Breast epithelium (tissue), 4 donors: ENCODE measurements at regions not wholly inside any gene's neighbourhood (a gene's known extent, or its start where the extent isn't known, plus 50 kb on each side); places are given as distances from the start of the nearest gene placed in this dataset.

Experiments used
- DNase-seq, 2 donors: peaks; one replicate each; pipeline ENCODE4 v3.0.0-alpha.2; 2019; ENCODE audit warnings: low spot score in 2 of 2
- H3K27ac ChIP-seq, 2 donors: fragments of 200-600 bp; sonication (generic) in 1 of 2; one replicate each; pipeline ENCODE4 v1.5.1; 2016 to 2019; ENCODE audit warnings: mild to moderate bottlenecking in 1 of 2
- H3K27me3 ChIP-seq, 2 donors: fragments of 200-600 bp; sonication (generic) in 1 of 2; one replicate each; pipeline versions ENCODE4 v1.5.1 to v1.6.0; 2017 to 2019; ENCODE audit warnings: control low read depth in 1 of 2, mild to moderate bottlenecking in 1 of 2
- H3K36me3 ChIP-seq: fragments of 200-600 bp; one replicate; pipeline ENCODE4 v1.5.1; 2019
- H3K4me1 ChIP-seq, 2 donors: fragments of 200-600 bp; sonication (generic); one replicate each; pipeline ENCODE4 v1.5.1; 2016 to 2019; ENCODE audit warnings: control low read depth in 1 of 2
- H3K4me3 ChIP-seq, 3 donors: fragments of 200-600 bp; sonication (generic); 1 replicate in 2 of 3; 2 replicates in 1 of 3; pipeline ENCODE4 v1.5.1; 2016 to 2019; ENCODE audit warnings: mild to moderate bottlenecking in 3 of 3, moderate library complexity in 2 of 3
- H3K9me3 ChIP-seq, 2 donors: fragments of 200-600 bp; sonication (generic) in 1 of 2; one replicate each; pipeline ENCODE4 v1.5.1; 2016 to 2019; ENCODE audit warnings: control low read depth in 1 of 2
- CTCF ChIP-seq, 3 donors: fragments of 450-650 bp; IDR thresholded peaks; one replicate each; pipeline ENCODE4 v1.5.1; 2016 to 2017; ENCODE audit warnings: antibody characterized with exemption in 3 of 3, mild to moderate bottlenecking in 3 of 3, moderate library complexity in 3 of 3
- POLR2A ChIP-seq: fragments of 450-650 bp; IDR thresholded peaks from one replicate; pipeline ENCODE4 v1.6.1; 2016; ENCODE audit warnings: antibody characterized with exemption, mild to moderate bottlenecking, moderate library complexity
- POLR2AphosphoS5 ChIP-seq, 3 donors: sonication (generic); formaldehyde crosslinking; IDR thresholded peaks; one replicate each; pipeline ENCODE4 v1.6.1; 2017; ENCODE audit warnings: antibody characterized with exemption in 3 of 3
- intact Hi-C: fragments of 100-400 bp; cut with DNase I; formaldehyde crosslinking; loops from one replicate; pipeline ENCODE4 v1.15.1; 2023; ENCODE audit warnings: low total_unique reads

- H3K27me3 ChIP-seq = no peaks in the 10 kb centered on the region
- TF ChIP-seq POLR2A (no peak), CTCF (IDR thresholded peaks at IDR 0.05) (no peak), POLR2AphosphoS5 (IDR thresholded peaks at IDR 0.05) (no peak)
- intact Hi-C loops = no loop called here
- no peak overlapping the region for H3K4me3 ChIP-seq
- H3K27ac ChIP-seq = no peak overlapping the region
- H3K4me1 ChIP-seq = no peaks in the 10 kb centered on the region
- no peaks in the 10 kb centered on the region for H3K9me3 ChIP-seq
- no peaks in the 10 kb centered on the region for H3K36me3 ChIP-seq
- no peak for DNase-seq
Measured at GRCh38 chr10:28810057-28810870, 132.9 kb downstream of the BAMBI start.

GRCh38 chr10:28811639-28812349, 134.5 kb downstream of the BAMBI start:
- H3K4me1 ChIP-seq = no peaks in the 10 kb centered on the region
- no peaks in the 10 kb centered on the region for H3K27me3 ChIP-seq
- no peaks in the 10 kb centered on the region for H3K9me3 ChIP-seq
- no peak for DNase-seq
- TF ChIP-seq POLR2AphosphoS5 (IDR thresholded peaks at IDR 0.05) (no peak), CTCF (IDR thresholded peaks at IDR 0.05) (no peak), POLR2A (no peak)
- no peak overlapping the region for H3K4me3 ChIP-seq
- intact Hi-C loops = no loop called here
- H3K36me3 ChIP-seq = no peaks in the 10 kb centered on the region
- H3K27ac ChIP-seq = no peak overlapping the region

- H3K9me3 ChIP-seq = no peaks in the 10 kb centered on the region
- no peak for DNase-seq
- no peak overlapping the region for H3K4me3 ChIP-seq
- intact Hi-C loops = no loop called here
- no peaks in the 10 kb centered on the region for H3K4me1 ChIP-seq
- H3K27ac ChIP-seq = no peak overlapping the region
- TF ChIP-seq CTCF (IDR thresholded peaks at IDR 0.05) (no peak), POLR2AphosphoS5 (IDR thresholded peaks at IDR 0.05) (no peak)
- H3K27me3 ChIP-seq = no peaks in the 10 kb centered on the region
- H3K36me3 ChIP-seq = no peaks in the 10 kb centered on the region
Measured at GRCh38 chr10:28812384-28813372, 135.4 kb downstream of the BAMBI start.

- Histone ChIP-seq H3K4me3 (no peak overlapping the region), H3K36me3 (no peaks in the 10 kb centered on the region), H3K27ac (no peak overlapping the region), H3K4me1 (no peaks in the 10 kb centered on the region), H3K9me3 (no peaks in the 10 kb centered on the region), H3K27me3 (no peaks in the 10 kb centered on the region)
- intact Hi-C loops = no loop called here
- no peak for TF ChIP-seq CTCF (IDR thresholded peaks at IDR 0.05)
- DNase-seq = no peak
Measured at GRCh38 chr10:28815681-28816080, 138.4 kb downstream of the BAMBI start.
